Right lung (tissue), 2 donors: ENCODE measurements at regions not wholly inside any gene's neighbourhood (a gene's known extent, or its start where the extent isn't known, plus 50 kb on each side); places are given as distances from the start of the nearest gene placed in this dataset.

Experiments used
- DNase-seq, 2 donors: peaks; one replicate each; pipeline ENCODE4 v3.0.0-alpha.2; 2013

DNA sequence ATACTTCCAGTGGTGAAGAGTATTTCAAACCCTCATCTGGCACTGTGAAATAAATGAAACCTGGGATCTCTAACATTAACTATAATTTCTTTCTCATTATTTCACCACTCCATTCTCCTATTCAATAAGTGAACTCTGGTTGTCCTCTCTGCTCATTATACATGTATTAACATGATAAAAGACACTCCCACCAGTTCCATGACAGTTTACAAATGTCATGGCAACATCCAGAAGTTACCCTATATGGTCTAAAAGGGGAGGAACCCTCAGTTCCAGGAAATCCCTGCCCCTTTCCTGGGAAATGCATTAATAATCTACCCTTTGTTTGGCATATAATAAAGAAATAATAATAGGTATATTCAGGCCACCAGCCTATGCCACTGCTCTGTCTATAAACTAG, 62.7 kb upstream of the BRINP3 start:
- DNase-seq = no peak

DNA sequence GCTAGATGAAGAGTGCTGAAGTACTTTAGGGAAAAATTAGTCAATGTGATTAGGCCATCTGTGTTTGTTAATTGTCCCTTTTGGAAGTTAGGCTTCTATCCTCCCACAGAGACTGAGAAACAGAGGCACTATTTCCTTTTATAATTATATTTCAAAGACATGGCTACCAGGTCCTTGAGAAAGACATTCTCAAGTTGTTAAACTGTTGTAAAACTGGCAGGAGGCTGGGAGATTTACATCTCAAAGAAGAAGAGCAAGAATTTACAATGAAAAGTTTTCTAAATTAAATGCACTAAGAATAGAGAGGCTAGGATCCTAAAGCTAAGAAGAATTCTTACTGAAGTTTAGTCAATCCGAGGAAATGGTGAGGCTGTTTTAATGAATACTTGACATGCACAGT, 74.0 kb upstream of the BRINP3 start:
- no peak for DNase-seq

DNA sequence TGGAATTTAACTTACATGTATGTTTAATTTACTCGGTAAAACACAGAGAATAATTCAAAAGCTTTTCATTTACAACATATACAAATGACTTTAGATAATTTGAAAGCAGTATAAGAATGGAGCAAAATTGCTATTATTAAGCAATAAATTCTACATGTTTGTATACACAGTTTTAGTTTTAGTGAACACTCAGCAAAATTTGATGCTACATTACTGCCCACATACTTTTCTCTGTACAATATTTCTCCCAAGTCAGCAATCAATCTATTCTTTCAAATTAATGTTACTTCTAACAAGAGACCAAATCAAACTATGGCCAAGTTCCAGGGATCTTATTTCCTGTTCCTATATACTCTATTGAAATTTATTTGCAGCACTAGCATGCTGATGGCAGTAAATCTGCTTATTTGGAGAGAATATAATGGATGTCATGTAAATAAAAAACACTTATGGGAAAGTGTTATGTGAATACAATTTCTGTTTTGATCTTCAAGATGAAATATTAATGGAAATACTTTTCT, 82.6 kb upstream of the BRINP3 start:
- no peak for DNase-seq

DNA sequence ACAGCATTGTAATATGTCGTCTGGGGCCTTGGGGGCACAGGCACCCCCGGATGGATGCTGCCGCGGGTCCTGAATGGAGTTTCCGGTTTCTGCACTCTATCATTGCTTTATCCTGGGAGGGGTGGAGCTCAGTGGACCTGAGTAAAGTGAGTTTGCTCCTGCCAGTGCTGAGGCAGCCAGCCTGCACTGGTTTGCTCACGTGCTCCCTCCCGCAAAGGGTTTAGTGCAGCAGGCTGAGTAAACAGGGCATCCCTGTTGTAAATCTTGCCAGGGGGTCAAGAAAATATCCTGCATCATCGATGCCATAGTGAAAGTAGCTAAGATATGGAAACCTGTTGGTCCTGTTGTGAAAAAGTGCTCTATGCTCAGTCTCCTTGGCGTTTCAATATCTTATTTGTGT, 85.6 kb upstream of the BRINP3 start:
- DNase-seq = no peak

DNA sequence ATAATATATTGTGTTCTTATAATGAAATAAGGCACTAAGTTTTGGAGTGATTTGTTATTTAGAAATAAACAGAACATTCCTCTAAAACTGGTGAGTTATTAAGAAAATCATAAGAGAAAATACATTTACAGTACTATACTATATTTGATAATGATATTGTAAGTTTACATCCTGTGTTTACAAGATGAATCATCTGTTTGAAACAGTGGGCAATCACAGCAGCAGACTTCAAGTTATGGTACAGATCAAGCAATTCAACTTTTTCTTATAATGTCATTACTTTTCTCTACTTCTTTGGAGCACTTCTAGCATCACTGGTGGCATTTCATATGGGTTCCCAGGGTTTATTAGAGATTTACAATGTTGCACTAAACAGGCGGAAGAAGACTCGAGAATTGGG, 86.5 kb upstream of the BRINP3 start:
- no peak for DNase-seq

DNA sequence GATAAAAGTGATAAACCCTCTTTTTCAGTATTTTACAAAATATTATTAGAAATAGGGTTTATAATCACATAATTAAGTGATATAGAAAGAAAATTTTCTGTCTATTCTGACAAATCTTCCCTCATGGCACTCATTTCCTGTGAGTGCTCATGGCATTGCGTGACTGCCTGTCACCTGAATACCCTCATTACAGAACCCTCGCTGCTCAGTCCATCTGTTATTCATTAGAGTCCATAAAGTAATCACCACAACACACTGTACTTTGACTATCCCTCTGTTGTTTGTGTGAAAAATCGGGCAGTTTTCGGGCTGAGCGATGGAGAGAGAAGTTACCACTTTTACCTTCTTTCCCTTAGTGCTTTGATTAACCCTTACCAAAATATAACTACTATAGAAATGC, 100.4 kb upstream of the BRINP3 start:
- no peak for DNase-seq

DNA sequence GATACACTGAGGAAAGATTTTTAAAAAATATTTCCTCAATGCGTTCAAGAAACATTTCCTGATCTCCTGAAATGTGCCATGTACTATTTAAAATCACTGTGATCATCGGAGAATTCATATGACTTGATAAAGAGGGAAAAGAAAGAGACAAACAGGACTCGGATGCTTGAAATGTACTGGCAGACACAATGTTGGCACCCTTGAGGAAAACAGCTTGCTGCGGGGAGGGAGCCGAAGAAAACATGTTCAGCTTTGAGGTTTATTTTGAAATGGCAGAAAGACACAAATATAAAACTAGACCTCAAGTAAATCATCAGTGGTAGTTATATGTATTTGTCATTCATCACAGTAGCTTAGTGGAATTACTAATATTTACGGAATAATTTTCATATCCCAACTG, 100.9 kb upstream of the BRINP3 start:
- DNase-seq = no peak

DNA sequence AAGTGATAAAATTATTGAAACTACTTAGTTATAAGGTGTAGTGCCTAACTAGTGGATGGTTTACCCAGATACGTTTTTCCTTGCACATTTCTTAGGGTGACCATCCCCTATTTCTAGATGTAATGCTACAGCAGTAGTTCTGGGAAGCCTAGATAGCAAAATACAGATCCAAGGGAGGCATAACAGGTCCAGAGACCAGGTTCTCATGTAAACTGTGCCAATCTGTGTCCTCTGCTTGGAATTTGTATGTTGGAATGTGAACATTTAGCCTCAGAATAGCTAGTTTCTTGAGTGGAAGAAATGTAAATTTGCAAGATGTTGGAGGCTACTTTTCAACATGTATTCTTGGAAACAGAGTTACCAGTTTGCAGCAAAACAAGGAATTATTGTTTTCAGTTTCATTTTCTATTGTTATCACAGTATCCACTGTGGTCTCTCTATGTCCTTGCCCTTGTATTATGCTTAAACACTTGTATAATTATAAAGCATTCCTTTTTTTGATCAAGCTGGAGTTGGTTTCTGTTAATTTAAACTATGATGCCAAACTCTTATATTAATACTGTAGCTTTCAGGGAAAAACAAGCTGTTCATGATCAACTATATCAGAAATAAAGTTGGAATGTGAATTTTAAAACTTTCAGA, 102.0 kb upstream of the BRINP3 start:
- DNase-seq = no peak

DNA sequence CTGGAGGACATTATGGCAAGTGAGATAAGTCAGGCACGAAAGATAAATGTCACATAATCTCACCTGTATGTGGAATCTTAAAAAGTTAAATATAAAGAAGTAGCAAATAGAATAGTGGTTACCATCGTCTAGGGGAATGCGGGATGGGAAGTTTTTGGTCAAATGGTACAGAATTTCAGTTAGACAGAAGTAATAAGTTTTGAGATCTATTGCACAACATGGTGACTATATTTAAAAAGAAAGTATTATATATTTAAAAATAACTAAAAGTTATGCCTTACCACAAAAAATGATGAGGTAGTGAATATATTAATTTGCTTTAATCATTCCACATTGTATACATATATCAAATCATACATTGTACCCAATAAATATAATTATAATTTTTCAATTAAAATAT, 106.2 kb upstream of the BRINP3 start:
- DNase-seq = no peak

DNA sequence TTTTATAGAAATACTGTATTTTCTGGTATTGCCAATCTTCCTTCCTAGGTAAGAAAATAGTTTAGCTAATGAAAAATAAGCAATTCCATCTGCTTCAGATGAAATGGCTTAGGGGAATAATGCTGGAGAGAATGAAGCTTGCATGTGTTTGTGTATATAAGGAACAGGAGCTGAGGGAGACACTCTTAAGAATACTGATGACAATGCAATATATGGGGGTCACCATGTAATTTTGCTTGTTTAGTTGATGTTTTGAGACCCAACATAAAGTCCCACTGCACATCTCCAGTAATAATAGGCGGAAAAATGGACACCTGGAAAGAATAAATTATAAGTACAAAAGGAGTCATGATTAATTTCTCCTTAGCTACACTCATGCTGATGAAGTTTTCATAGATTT, 110.8 kb upstream of the BRINP3 start:
- no peak for DNase-seq

DNA sequence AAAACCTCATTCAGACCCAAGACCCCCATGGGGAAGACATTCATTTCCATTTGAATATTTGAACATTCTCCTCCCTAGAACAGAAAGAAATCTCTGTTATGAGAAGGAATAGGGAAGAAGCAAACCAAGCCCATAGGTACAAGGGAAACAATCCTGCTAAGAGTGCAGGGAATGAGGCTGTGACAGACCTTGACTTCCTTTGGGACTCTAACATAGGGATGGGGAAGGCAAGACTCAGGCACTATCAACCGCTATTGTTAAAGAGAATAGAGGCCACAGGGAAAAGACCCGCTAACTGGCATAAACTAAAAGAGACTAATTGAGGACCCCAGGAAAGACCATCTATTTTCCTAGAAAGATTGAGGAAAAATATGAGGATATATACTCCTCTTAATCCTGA, 117.8 kb upstream of the BRINP3 start:
- DNase-seq = no peak

DNA sequence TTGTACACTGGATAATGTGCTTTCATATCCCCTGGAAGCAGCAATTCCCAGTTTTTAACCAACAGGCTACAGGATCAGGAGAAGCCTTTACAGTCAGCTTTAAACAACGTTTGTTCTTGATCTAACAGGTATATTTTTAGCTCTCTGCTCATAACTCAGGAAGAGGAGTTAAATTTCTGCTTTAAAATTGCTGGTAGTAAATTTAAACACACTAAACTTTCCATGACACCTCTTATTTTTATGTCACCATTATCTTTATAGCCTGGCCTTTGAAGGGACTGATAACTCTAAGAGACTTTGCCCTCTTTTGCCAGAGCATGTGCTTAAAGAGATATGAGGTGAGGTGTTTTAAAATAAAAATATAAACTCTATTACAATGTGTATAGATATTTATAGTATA, 119.6 kb upstream of the BRINP3 start:
- DNase-seq = no peak

DNA sequence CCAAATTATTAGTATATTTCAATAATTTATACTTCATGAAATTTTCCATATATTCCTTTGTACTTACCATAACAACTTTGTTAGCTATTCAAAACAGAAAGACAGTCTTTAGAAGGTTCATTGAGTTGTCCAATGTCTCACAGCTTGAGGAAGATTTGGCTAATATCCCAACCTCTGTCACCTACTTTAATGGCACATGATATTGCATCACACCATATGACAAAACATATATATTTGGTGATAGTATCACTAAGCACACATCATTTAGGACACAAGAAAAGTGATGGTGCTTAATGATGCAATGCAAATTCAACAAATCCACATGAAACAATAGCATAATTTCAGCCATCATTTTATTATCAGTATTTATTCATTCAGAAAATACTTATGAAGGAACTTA, 122.0 kb upstream of the BRINP3 start:
- DNase-seq = no peak

DNA sequence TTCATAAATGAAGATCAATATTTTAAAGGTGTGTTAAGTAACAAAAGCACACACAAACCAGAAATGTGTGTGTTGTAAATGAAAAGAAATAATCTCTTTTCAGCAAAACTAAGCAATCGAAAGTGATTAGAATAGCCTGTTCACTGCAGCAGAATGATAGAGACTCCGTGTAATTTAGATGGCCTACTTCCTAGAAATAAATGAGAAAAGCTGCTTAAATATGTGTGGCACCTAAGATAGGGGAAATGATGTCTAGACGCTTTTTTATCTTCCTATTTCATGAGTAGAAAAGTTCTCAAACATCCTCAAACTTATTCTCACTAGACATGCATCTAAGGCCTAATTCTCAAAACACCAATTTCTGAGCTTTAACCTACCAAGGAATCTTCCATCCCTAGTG, 124.7 kb upstream of the BRINP3 start:
- DNase-seq = no peak

DNA sequence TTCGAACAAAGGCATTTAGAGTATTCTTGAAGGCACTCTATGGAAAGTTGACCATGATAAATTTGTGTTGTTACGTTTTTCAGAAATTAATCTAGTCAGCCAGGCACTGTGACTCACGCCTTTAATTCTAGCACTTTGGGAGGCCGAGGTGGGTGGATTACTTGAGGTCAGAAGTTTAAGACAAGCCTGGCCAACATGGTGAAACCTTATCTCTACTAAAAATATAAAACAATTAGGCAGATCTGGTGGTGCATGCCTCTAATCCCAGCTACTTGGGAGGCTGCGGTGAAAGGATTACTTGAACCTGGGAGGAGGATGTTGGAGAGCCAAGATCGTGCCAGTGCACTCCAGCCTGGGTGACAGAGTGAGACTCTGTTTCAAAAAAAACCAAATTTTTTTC, 130.6 kb upstream of the BRINP3 start:
- DNase-seq = no peak

DNA sequence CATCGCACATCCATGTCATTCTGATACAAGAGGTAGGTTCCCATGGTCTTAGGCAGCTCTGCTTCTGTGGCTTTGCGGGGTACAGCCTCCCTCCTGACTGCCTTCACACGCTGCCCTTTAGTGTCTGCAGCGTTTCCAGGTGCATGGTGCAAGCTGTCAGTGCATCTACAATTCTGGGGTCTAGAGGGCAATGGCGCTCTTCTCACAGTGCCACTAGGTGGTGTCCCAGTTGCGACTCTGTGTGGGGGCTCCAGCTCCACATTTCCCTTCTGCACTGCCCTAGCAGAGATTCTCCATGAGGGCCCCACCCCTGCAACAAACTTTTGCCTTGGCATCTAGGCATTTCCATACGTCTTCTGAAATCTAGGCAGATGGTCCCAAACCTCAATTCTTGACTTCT, 138.2 kb upstream of the BRINP3 start:
- no peak for DNase-seq

DNA sequence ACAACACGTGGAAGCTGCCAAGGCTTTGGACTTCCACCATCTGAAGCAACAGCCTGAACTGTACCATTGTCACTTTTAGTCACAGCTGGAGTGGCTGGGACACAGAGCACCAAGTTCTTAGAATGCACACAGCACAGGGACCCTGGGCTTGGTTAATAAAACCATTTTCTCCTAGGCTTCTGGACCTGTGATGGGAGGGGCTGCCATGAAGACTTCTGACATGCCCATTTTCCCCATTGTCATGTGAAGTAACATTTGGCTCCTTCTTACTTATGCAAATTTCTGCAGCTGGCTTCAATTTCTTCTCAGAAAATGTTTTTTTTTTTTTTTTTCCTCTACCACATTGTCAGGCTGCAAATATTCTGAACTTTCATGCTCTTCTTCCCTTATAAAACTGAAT, 138.6 kb upstream of the BRINP3 start:
- no peak for DNase-seq

DNA sequence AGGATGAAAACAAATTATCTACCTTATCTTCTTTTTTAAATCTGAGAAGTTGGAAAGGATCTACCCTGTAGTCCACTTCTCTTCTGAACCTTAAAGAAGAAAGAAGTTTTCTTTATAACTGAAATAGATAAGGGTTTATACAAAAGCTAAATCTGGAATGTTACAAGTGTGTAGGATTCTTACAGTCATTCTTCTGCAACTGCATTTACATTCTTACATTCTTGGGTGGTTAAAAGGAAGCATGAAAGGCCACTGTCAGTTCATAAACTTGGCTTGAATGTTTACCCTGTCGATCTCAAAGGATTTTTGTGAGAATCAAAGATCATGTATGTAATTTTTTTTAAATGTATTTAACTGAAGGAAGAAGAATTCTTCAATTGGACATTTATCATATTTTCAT, 142.1 kb upstream of the BRINP3 start:
- no peak for DNase-seq

DNA sequence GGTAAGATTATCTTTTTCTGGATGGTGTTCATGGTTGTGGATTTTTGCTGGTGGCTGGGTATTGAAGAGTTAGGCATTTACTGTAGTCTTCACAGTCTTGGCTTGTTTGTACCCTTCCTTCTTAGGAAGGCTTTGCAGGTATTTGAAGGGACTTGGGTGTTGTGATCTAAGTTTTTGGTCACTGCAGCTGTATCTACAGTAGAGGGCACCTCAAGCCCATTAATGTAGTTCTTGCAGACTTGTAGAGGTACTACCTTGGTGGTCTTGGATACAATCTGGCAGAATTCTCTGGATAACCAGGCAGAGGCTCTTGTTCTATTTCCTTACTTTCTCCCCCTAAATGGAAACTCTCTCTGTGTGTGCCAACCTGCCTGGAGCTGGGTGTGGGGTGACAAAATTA, 155.8 kb upstream of the BRINP3 start:
- DNase-seq = no peak

DNA sequence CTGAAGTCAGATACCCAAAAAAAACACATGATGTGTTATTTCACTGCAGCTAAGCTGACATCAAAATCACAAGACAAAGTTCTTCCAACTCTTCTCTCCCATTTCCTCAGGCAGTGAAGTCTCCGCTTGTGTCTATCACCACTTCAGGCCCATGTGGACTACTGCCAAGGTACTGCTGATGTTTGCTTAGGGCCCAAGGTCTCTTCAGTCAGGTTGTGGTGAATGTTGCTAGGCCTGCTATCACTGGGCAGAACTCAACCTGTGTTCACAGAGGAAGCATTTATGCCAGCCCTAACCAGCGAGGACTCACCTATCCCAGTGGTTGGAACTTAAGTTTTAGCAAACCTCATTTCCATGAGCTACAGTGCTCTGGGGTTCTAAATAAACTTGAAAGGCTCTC, 156.5 kb upstream of the BRINP3 start:
- DNase-seq = no peak

DNA sequence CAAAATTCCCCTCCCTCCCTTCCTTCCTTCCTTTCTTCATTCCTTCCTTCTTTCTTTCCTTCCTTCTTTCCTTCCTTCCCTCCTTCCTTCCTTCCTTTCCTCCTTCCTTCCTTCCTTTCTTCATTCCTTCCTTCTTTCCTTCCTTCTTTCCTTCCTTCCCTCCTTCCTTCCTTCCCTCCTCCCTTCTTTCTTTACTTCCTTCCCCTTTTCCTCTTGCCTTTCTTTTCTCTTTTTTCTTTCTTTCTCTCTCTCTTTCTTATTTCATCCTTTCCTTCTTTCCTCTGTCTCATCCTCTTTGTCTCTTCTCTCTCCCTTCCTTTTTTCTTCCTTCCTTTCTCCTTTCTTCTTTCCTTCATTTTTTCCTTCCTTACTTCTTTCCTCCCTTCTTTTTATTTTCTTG, 171.9 kb upstream of the BRINP3 start:
- DNase-seq = no peak

DNA sequence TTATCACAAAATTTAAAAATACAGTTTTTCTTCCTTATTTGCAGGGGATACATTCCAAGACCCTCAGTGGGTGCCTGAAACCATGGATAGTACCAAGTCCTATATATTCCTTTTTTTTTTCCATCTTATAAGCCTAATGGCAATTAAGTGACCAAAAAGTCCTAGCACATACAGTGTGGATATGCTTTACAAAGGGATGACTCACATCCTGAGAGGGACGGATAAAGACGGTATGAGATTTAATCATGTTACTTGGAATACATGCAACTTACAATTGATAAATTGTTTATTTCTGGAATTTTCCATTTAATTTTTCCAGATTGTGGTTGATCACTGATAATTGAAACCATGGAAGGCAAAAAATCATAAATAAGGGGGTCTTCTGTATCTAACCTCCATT, 181.2 kb upstream of the BRINP3 start:
- no peak for DNase-seq

DNA sequence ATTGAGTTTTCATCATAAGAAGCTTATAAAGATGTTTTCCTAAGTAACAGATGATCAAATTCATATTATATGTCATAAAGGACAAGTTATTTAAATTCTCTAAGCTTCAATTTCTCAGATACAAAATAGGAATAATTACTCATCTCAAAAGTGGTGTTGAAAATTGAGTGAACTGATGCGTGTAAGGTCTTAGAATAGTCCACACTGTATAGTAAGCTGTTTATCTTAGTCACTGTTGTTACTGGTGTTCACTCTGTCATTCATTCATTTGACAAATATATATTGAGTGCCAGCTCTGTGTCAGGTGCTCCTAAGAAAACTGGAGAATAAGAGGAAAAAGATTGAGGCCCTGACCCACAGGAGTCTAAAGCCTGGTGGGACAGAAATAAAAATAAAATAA, 186.3 kb upstream of the BRINP3 start:
- no peak for DNase-seq

DNA sequence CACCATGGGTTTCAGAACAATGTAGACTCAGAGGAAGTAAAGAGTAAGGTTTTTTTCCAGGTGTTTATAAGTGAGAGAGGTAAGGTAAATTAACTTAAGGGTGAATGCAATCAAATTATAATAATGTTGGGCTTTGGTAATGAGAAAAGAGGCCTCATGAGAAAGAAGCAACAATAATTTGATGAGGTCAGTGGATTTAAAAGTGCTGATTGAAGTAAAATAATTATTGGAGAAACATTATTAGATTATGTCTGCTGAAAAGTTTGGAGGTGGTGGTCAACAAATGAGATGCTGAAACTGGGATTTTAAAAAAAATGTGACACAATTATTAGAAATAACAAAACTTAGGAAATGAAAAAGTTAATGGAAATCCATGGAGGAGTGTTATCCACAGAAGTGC, 187.4 kb upstream of the BRINP3 start:
- DNase-seq = no peak

DNA sequence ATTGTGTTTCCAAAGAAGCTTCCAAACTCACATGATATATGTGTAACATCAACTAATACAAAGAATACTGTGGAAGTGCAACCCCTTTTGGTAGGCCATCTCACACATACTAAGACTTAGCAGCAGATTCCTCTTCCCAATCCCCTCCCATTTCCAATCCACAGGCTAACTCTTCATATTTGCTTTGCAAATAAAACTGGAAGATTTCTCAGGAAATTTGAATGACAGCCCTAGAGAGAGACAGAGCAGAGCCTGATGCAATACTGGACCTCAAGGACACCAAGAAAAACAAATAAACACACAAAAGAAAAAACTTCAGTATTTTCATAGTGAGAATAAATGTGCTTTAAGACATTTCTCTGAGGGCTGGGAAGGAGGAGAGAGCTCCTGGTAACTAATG, 190.2 kb upstream of the BRINP3 start:
- DNase-seq = no peak
